ENCODE measurements at regions not wholly inside any gene's neighbourhood (a gene's known extent, or its start where the extent isn't known, plus 50 kb on each side); places are given as distances from the start of the nearest gene placed in this dataset.

DNA sequence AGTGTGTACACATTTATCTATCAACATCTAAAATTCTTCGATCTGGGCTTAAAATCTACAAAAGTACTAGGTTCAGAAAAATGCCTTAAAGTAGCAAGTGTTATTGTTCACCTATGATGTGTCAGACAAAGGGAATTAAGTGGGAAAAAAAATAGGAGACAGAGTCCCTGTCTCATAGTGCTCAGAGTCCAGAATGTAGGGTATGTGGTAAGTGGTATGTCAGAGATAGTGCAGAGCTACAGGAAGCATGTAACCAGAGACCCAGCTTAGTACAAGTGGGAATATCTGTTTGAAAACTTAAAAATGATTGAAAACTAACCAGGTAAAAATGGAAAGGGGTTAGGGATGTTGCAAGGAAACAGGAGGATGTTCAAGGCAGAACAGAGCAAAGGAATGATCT, 482.8 kb downstream of the ELAVL2 start:
- Mint-ChIP-seq H3K27me3 (ENCODE audit: unreplicated experiment) (no peaks in the 10 kb centered on the region), H3K9me3 (ENCODE audit: unreplicated experiment) (no peaks in the 10 kb centered on the region), H3K4me1 (ENCODE audit: unreplicated experiment) (no peaks in the 10 kb centered on the region), H3K27ac (ENCODE audit: unreplicated experiment) (no peak overlapping the region), H3K4me3 (ENCODE audit: unreplicated experiment) (no peak overlapping the region), H3K36me3 (ENCODE audit: low read depth, unreplicated experiment) (no peaks in the 10 kb centered on the region)
- DNase-seq (ENCODE audit: low spot score) = no peak
- TF ChIP-seq, protein P1, sequence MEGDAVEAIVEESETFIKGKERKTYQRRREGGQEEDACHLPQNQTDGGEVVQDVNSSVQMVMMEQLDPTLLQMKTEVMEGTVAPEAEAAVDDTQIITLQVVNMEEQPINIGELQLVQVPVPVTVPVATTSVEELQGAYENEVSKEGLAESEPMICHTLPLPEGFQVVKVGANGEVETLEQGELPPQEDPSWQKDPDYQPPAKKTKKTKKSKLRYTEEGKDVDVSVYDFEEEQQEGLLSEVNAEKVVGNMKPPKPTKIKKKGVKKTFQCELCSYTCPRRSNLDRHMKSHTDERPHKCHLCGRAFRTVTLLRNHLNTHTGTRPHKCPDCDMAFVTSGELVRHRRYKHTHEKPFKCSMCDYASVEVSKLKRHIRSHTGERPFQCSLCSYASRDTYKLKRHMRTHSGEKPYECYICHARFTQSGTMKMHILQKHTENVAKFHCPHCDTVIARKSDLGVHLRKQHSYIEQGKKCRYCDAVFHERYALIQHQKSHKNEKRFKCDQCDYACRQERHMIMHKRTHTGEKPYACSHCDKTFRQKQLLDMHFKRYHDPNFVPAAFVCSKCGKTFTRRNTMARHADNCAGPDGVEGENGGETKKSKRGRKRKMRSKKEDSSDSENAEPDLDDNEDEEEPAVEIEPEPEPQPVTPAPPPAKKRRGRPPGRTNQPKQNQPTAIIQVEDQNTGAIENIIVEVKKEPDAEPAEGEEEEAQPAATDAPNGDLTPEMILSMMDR (IDR thresholded peaks at IDR 0.05; ENCODE audit: unreplicated experiment) = no peak

DNA sequence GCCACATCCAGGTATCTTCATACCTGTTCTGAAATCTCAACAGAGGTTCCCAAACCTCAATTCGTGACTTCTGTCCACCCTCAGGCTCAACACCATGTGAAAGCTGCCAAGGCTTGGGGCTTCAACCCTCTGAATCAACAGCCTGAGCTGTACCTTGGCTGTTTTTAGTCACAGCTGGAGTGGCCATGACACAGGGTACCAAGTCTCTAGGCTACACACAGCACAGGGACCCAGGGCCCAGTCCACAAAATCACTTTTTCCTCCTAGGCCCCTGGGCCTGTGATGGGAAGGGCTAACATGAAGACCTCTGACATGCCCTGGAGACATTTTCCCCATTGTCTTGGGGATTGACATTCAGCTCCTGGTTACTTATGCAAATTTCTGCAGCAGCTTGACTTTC, 464.9 kb downstream of the ELAVL2 start:
- Mint-ChIP-seq H3K27me3 (ENCODE audit: unreplicated experiment) (no peaks in the 10 kb centered on the region), H3K27ac (ENCODE audit: unreplicated experiment) (no peak overlapping the region), H3K9me3 (ENCODE audit: unreplicated experiment) (peaks cover 12% of the 10 kb centered on the region), H3K4me3 (ENCODE audit: unreplicated experiment) (no peak overlapping the region), H3K4me1 (ENCODE audit: unreplicated experiment) (no peaks in the 10 kb centered on the region), H3K36me3 (ENCODE audit: low read depth, unreplicated experiment) (peaks cover 5% of the 10 kb centered on the region)
- TF ChIP-seq, protein P1 (IDR thresholded peaks at IDR 0.05; ENCODE audit: unreplicated experiment) = no peak
- no peak for DNase-seq (ENCODE audit: low spot score)

- H3K4me1 Mint-ChIP-seq (ENCODE audit: unreplicated experiment) = no peaks in the 10 kb centered on the region
- no peak overlapping the region for H3K27ac Mint-ChIP-seq (ENCODE audit: unreplicated experiment)
- TF ChIP-seq, protein P1 (IDR thresholded peaks at IDR 0.05; ENCODE audit: unreplicated experiment) = no peak
- H3K36me3 Mint-ChIP-seq (ENCODE audit: low read depth, unreplicated experiment) = no peaks in the 10 kb centered on the region
- DNase-seq (ENCODE audit: low spot score) = no peak
- H3K9me3 Mint-ChIP-seq (ENCODE audit: unreplicated experiment) = no peaks in the 10 kb centered on the region
- no peak overlapping the region for H3K4me3 Mint-ChIP-seq (ENCODE audit: unreplicated experiment)
- no peaks in the 10 kb centered on the region for H3K27me3 Mint-ChIP-seq (ENCODE audit: unreplicated experiment)
Measured at GRCh38 chr9:23372703-23373102, 453.3 kb downstream of the ELAVL2 start.

DNA sequence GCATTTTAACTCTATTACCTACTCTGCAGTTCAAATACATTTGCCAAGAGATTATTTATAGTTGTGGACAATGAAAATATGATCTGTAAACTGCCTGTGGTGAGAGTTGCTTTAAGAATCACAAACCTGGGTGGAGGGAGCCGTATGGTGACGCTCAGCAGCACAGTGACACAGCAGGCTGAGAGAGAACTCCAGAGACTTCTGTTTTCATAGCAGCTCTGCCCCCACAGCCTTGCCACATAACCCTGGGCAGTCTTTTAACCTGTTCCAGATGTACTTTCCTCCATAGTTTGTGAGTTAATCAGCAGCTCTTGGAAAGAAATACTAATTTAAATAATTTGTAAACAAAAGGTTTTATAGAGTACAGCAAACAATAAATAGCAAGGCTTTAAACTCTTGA, 450.5 kb downstream of the ELAVL2 start:
- no peak overlapping the region for H3K4me3 Mint-ChIP-seq (ENCODE audit: unreplicated experiment)
- H3K4me1 Mint-ChIP-seq (ENCODE audit: unreplicated experiment) = no peaks in the 10 kb centered on the region
- no peaks in the 10 kb centered on the region for H3K27me3 Mint-ChIP-seq (ENCODE audit: unreplicated experiment)
- DNase-seq (ENCODE audit: low spot score) = no peak
- TF ChIP-seq, protein P1 (IDR thresholded peaks at IDR 0.05; ENCODE audit: unreplicated experiment) = no peak
- no peaks in the 10 kb centered on the region for H3K9me3 Mint-ChIP-seq (ENCODE audit: unreplicated experiment)
- H3K27ac Mint-ChIP-seq (ENCODE audit: unreplicated experiment) = no peak overlapping the region
- H3K36me3 Mint-ChIP-seq (ENCODE audit: low read depth, unreplicated experiment) = no peaks in the 10 kb centered on the region

- no peaks in the 10 kb centered on the region for H3K36me3 Mint-ChIP-seq (ENCODE audit: low read depth, unreplicated experiment)
- DNase-seq (ENCODE audit: low spot score) = no peak
- no peak overlapping the region for H3K4me3 Mint-ChIP-seq (ENCODE audit: unreplicated experiment)
- H3K27ac Mint-ChIP-seq (ENCODE audit: unreplicated experiment) = no peak overlapping the region
- H3K4me1 Mint-ChIP-seq (ENCODE audit: unreplicated experiment) = no peaks in the 10 kb centered on the region
- peaks cover 3% of the 10 kb centered on the region for H3K27me3 Mint-ChIP-seq (ENCODE audit: unreplicated experiment)
- TF ChIP-seq, protein P1 (IDR thresholded peaks at IDR 0.05; ENCODE audit: unreplicated experiment) = no peak
- H3K9me3 Mint-ChIP-seq (ENCODE audit: unreplicated experiment) = no peaks in the 10 kb centered on the region
Measured at GRCh38 chr9:23379842-23380241, 446.2 kb downstream of the ELAVL2 start.

All from endothelial cell (in vitro differentiated cells).